ENCODE measurements at regions not wholly inside any gene's neighbourhood (a gene's known extent, or its start where the extent isn't known, plus 50 kb on each side); places are given as distances from the start of the nearest gene placed in this dataset.
A peak's percentile ranks its signal among the peaks of the same experiment; 100 is the strongest.
"Not testable (repeated sequence)": the region's sequence is repeated elsewhere in the genome, so short reads cannot be mapped to it uniquely, and the experiment has no call there.

DNA sequence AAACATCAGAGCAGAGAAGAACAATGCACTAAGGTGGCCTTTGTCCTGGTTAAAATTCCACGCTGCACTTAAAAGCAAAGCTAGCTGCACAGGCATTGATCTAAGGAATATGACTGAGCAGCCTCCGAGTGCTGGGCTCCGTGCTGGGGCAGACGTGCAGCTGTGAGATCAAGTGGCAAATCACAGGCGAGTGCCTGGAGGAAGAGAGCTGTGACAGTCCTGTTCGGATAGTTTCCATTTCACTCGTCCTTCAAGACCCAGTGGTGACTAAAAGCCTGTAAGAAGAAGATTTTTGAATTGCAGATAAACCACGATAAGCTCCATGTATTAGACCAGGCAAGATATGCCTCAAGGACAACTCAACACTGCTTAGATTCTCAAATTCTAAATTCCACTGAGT is 247.9 kb downstream of the ANKRD60 start:
- DNase-seq: no peak

DNA sequence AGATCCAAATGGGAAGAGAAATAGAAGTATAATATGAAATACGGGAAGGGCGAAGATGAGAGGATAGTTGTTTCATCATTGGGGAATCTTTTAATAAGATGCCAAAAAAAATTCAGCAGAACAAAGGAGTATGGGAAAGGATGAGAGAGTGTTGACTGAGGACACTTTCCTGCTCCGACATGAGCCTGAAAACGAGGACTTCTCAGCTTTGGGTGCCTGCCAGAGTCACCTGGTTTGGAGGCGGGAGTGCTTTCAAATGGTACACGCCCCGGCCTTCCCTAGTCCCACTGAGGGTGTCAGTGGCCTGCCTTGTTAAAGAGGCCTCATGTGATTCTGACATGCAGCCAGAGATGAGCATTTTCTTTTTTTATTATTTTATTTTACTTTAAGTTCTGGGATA is 250.9 kb downstream of the ANKRD60 start:
- DNase-seq: no peak

DNA sequence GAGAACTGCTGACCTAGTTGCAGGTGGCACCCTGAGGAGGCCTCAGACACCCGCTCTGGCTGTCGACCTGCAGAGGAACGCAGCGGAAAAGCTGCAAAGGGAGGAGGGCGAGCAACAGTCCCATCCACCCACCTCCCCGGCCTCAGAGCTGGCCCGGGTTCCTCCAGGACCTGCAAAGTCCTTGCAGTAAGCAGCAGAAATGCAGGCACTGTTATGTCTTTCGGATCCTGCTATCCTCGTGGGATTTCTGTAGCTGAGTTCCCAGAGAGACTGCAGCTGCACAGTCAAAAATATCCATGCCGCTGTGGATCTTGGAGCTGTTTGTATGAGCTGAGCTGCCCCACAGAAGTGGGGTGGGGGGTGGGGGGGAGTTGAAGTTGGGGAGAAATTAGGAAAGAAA is 251.3 kb downstream of the ANKRD60 start:
- no peak for DNase-seq

DNA sequence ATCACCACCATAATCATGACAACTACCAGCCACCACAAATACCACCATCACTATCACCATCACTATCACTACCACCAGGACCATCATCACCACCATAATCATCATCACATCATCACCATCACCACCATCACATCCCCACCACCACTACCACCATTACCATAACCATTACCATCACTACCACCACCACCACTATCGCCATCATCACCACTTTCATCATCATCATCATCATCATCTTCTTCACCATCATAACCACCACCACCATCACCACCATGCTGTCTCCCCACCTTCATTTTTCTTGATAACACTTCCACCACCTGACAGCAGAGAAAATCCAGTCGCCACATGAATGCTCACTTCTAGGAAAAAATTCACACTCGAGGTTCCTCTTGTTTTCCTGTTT is 253.6 kb downstream of the ANKRD60 start:
- no peak for DNase-seq

GRCh38 chr20:57973886-57974285 is 254.6 kb downstream of the ANKRD60 start:
- DNase-seq: no peak

- not testable (repeated sequence) for DNase-seq
Measured at GRCh38 chr20:57971583-57971982, 256.9 kb downstream of the ANKRD60 start.

GRCh38 chr20:57970856-57971255 is 257.6 kb downstream of the ANKRD60 start:
- DNase-seq: no peak

DNA sequence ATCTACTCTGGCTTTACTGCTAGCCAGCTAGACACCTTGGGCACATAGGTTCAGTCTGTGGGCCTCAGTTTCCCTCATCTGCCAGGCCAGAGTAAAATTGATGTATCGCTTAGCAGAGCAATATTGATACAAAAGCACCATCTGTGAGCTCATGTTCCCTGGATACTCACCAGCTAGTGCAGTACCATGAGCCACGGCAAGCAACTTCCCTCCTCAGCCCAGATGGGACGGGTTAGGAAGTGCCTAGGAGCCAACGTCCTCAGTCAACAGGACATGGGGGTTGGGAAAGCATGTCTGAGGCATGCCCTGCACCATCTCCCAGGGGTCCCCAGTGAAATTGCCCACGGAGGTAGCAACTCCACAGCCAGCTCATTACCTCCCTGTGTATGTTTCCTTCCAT is 258.3 kb downstream of the ANKRD60 start:
- DNase-seq: no peak

- no peak for DNase-seq
Measured at GRCh38 chr20:57968120-57968519, 258.3 kb upstream of the PMEPA1 start.

DNA sequence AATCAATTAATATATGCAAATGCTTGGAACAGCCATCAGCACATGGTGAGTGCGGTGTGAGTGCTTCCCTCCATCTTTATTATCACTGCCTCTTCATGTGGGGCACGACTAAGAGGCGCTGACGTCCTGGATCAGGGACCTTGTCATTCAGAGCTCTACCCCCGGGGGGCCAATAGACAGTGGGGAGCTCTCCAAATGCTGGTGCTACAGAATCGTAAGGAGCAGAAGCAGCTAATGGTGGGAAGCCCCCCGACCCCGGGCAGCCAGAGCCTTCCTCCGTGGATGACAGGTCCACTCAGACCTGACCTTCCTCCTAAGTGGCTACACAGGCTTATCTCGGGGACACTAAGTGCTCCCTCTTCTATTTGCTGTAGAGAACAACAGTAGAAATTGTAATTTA is 257.5 kb upstream of the PMEPA1 start:
- no peak for DNase-seq

DNA sequence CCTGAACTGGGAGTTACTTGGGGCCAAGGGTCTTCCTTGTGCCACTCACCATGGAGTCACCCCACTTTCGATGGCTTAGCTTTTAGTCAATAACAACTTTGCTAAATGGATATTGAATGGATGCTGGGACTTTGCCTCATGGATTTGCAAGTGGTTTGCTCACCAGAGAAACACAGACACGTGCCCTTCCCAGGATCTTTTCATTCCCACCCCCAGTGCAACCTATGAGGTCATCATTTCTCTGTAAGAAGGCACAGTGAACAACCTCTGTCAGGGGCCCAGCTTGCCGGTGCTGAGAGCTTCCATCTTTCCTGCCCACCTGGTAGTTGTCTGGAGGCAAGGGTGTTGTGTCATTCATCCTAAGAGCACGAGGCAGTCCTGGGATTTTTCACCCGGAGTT is 256.8 kb upstream of the PMEPA1 start:
- DNase-seq: no peak

- no peak for DNase-seq
Measured at GRCh38 chr20:57965441-57965840, 255.6 kb upstream of the PMEPA1 start.

DNA sequence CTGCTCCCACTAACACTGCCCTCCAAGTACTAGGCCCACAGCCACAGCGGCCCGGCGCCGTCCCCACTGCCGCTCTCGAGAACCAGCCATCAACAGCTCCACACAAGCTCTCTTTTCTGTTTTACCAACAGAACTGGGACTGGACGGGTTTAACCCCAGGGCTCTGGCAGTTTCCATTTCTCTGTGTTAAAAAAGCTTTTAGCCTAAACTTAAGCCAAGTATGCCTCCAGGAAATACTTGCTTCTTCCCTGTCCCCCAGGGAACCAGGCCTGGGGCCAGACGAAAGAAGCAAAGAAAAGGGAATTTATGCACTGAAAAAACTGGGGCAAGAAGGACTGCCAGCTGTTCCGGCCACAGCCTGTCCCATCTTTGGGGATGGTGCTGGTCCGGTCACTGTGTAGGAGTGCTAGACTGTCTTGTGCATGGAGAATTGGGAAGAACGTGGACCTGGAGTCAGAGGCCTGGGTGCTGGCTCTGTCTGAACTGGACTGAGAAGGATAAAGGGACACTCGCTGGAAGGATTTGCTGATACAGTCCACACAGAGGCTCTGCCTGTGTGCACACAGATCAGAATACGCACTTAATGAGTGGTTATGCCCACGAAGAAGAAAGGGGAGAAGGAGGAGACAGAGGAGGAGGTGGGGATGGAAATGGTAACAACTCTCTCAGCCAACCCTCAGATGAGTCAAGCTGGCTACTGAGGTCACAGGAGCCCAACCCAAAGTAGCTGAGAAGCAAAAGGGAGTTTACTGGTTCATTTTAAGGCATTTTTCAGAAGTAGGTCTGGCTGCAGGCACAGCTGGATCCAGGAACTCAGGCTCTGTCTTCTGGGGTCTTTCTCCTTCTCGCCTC is 254.4 kb upstream of the PMEPA1 start:
- DNase-seq: peak in 44 of 56 donors; percentile 6 to 83 (median 42)

DNA sequence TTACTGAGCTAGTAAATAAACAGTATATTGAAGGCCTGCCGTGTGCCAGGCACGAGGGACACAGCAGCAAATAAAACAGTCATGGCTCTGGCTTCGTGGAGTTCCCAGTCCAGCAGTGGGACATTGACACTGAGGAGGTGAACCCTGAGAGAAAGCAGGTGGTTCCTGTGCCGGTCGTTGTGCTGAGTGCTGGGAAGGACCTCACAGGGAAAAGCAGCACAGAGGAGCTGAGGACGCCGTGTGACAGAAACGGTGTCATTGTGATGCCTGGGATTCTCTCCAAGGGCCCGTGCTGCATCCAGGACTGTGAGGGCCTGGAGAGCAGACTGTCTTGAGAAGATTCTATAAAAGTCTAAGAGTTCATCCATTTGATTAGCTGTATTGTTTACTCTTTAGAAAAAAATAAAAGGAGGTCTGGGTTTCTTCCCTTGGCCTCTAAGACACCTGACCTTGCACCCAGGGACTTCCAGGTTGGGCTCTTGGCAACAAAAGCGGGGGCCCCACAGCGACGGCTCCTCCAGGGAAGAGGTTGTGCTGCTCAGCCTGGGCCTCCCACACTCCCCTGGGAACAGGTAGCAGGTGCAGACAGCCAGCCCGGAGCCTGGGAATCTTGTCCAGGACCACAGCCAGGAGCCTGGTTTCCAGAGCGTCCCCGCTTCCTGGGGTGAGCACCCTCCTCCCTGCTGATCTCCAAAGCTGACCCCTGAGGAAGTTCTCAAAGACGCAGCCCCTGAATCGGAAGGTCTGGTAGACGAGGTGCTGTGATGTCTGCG is 251.2 kb upstream of the PMEPA1 start:
- DNase-seq: peak in 1 of 56 donors; percentile 11

GRCh38 chr20:57959589-57959988 is 249.8 kb upstream of the PMEPA1 start:
- no peak for DNase-seq

GRCh38 chr20:57959018-57959417 is 249.2 kb upstream of the PMEPA1 start:
- peak in 6 of 56 donors; percentile 5 to 17 (median 8) for DNase-seq

DNA sequence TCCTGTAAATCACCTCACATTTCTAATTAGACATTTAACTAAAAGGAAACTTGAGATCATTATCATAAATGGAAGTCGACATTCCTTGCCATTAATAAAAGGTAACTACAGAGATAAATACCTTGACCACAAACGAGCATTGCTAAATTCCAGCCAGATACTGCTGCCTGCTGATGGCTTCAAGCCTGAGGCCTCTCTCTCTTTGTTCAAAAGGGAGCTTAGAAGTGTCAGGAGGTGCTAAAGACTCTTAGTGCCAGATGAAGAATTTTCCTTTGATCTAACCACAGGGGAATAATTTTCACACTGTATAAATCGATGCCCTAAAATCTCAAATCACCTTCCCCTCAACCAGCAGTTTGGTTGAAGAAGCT is 248.2 kb upstream of the PMEPA1 start:
- DNase-seq: no peak

DNA sequence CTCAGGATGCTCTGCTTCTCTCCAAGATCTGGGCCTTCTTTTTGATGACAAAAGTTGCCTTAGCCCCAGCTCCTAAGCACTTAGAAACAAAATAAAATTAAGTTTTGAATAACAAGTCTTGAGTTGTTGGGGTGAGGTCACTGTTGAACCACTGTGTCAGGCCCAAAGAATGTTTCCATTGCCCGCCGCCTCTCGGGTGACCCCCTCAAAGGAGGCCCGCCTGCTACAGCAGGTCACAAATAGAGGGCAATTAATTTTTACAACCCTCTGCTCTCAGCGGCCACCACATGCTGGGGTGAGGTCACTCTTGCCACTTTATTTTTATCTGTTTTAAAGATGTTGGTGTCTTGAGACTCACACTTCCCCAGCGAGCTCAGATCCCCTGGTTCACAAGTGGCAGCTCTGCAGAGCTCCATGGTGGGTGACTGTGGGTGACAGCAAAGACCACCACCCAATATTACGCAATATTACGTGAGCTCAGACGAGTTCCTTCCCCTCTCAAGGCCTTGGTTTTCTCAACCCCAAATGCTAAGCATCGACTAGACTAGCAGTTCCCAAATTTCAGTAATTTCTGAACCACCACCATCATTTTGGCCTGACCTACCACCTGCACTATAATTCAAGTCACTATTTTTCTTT is 247.7 kb upstream of the PMEPA1 start:
- no peak for DNase-seq

DNA sequence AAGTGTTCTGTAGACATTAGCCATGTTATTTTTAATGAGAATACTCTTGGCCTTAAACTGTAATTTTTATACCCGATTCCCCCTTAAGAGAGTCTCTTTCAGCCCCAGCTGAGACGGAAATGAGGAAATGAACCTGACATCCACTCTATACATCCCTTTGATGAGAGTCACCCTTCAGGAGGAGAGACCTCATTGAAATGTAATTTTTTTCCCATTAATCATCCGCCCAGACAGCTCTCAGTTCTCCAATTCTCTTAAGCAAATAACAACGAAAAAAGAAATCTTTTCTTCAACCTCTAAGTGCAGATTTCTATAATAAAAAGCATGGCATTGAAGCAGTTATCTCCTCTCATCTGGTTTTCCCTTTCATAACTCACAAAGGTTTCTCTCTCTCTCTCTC is 243.8 kb upstream of the PMEPA1 start:
- DNase-seq: no peak

GRCh38 chr20:57952136-57952535 is 242.3 kb upstream of the PMEPA1 start:
- no peak for DNase-seq

DNA sequence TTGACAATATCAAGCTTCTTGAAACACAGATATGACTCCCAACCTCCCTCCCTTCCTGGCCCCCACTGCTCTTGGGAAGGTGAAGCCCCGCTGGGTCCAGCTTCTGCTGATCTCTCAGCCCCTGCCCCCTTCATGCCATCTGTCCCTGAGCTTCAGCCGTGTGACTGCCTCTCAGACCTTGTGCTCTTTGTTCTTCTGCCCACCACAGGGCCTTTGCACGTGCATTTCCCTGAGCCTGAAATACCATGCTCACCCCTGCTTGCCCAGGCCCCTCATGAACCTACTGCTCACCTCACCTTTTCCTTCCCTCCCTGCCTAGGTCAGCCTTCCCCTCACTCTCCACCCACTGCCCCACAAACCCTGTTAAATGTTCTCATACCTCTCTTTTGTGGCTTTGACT is 241.7 kb upstream of the PMEPA1 start:
- DNase-seq: no peak

- DNase-seq: no peak
Measured at GRCh38 chr20:57950764-57951485, 241.1 kb upstream of the PMEPA1 start.
